Lung microvascular endothelial cell (primary cell): ENCODE measurements at regions not wholly inside any gene's neighbourhood (a gene's known extent, or its start where the extent isn't known, plus 50 kb on each side); places are given as distances from the start of the nearest gene placed in this dataset.
"Not testable (repeated sequence)": the region's sequence is repeated elsewhere in the genome, so short reads cannot be mapped to it uniquely, and the experiment has no call there.

Experiments used
- DNase-seq, 2 donors: peaks; one replicate each; pipeline versions ENCODE4 v3.0.0 to v3.0.0-alpha.2; 2010; ENCODE audit warnings: low read depth in 2 of 2

DNA sequence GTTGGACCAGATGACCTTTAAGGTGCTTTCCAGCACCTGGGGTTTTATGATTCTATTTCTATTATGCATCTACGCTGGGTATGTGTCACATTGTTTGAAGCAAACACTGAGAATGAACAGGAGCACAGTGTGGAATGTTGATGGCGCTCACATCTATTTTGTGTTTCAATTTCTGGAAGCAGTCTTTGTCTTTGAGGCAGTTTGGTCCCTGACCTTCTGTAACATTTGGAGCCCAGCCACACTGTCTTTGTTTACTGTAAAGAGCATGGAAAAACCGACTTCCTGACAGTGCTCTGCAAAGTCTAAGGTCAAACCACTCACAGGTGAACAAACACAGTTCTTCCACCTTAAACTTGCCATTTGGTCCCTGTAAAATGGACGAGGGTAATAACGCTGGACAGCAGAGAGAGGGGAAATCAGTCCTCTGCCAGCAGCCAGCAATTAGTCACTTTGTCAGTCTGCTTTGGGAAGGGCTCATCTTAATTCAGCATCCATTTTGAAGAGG lies 155.5 kb downstream of the PRL start:
- DNase-seq: peak; percentile 91 to 99

DNA sequence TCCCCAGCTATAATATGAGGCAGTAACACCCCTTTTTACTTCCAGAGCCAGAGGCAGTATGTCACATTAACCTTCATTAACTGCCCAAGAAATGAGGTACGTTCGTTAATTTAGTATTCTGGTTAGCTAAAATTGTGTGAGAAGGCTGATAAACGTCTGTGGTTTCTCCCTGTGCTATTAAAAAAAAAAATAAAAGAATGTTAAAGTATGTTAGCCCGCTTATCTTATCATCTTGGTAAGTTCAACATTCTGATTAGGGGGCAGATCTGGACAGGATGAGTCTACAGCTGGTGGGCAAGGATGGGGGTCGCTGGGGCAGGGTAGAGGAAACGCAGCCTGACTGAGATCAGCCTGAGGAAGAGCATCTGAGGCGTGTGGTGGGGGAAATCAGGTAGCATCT lies 154.0 kb downstream of the PRL start:
- DNase-seq: no peak

DNA sequence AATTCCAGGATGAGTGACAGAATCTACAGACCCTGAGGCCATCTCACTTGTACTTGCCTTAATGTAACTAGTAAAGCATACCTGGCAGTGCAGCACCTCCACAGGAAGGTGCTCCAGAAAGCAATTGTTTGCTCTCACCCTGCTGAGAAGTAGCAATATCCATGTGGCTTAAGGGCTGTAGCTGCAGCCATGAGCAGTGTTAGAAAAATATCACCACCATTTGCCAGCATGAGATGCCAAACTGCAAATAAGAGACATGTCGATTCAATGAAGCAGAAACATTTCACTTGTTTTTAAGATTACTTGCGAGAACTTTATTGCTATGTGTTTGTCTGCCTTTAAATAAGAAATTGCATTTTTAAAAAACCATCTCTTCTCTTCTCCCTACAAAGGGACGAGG lies 151.5 kb downstream of the PRL start:
- no peak for DNase-seq

DNA sequence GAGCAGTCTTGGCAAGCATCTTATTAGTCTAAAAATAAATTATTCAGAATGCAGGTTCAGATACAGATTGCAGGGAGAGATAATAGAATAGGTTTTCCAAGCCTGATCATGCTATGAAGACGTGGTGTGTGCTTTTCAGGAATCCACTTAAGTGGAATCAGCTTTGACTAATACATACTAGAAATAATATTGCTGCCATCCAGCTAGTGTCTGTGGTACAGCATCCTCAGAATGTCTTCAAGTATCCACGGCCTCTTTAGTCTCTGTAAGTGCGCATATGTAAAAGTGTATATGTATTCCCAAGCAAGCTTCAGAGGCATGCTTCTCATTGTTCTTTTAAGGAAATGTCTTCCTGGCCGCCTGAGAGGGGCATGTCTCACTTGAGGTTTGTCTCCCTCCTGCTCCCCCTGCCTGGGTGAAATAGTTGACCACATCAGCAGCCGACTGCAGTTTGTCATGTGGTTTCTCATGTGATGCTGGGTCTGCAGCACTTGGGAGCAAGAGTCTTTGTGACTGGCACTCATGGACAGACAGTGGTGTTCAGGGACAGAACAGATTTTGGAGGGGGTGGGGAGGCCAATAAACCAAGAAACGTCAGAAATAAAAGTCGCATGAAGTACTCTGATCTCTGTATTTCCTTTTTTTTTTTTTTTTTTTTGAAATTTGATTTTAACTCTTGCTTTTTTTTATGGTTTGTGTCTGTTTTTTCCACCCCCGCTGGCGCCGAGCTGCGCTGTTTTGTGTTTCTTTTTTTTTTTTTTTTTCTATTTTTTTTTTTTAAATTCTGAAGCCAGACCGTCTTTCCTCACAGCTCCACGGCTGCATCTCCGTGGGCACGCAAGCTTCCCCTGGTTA lies 150.8 kb downstream of the PRL start:
- DNase-seq: peak; percentile 39 to 43

DNA sequence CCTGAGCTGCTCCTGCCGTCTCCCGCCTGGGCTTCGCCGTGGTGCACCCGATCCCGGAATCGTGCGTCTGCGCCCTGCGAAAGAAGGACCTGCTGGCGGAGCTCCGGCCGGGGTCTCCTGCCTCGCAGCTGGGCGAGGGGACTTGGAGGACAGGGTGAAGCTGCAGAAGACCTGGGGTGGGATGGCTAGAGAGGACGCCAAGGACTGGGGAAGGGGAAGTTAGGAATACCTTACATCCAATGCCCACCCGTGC lies 150.2 kb downstream of the PRL start:
- peak in 1 of 2 donors; percentile 22 for DNase-seq

DNA sequence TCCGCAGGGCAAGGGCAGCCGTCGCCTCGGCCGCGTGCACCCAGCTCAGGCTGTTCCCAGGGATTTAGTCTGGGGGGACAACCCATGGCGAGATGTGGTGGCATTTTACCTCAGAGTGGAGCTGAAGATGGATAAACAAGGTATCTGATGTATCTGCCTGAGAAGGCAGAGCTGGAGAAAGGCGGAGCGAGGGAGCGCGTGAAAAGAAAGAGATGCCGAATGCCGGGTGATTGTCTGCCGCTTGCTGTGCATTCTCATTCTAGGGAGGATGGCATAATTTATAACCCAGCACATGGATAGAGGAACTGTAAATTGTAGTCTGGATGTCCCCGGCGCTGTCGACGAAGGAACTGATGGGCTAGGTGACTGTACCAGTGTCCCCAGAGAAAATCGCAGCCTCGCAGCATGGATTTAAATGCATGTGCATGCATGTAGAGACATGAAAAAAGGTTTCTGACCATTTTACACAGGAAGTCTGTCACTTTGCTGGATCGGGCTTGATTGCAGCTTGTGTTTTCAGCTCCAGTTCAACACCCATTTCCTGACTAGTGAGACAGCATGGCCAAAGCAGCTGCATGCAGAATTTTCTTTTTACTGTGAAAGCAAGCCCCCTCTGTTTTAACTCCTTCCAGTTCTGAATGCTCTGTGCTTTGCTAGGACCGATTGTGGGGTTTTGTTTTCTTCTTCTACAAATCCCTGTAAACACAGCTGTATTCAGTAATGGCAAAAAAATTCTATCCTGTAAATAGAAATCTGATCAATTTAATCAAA lies 149.7 kb downstream of the PRL start:
- DNase-seq: peak; percentile 67 to 80

DNA sequence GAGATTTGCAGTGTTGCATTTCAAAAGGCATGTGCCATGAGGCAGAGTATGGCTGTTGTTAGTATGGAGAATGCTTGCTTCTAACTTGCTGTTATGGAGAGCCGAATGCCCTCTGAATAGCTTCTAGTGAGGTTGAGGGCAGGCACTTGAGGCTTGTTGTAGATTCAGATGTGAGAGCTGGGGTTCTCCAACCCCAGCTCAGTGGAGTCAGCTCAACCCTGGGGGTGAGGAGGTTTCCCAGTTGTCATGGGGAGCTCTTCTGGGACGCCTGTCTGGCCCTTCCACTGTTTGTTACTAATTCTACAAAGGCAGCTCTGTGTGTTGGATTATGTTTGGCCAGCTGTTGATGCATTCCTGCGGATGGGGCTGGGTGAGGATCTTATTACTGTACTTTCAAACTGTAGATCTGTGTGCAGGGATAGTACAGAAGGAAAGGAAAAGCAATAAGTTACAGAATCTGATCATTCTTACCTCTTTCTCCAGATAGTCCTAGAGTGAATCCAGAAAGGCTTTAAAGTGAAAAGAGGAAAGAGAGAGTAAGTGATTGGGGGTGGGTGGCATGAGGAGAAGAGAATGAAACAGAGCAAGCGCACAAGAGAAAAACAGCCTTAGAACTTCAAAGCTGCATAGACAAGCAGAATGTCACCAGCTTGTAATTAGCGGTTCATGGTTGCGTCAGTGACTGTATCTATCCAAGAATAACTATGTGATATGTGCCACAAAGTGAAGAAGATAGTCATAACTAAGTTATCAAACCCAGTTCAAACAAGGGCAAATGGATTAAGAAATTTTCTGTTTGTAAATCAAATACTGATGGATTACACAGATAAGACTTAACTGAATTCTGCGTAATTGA lies 148.7 kb downstream of the PRL start:
- DNase-seq: peak; percentile 29 to 77

DNA sequence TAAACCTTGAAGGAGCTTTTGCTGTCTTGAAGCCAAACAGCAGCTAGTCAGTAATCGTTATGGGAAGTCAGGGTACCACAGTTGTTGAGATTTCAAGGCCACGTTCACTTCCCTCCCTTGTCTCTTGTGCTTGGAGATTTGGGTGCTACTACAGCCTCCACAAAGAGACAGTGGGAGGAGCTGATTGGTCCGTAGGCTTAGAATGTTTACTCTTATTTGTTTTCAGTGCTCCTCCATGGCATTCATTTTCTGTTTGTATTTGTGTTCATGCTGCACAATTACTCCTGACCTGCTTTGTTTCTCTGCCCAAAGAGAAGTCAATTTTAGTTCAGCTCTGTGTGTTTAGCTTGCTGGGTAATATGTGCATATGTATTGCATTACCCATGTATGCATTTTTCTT lies 147.7 kb downstream of the PRL start:
- DNase-seq: no peak

DNA sequence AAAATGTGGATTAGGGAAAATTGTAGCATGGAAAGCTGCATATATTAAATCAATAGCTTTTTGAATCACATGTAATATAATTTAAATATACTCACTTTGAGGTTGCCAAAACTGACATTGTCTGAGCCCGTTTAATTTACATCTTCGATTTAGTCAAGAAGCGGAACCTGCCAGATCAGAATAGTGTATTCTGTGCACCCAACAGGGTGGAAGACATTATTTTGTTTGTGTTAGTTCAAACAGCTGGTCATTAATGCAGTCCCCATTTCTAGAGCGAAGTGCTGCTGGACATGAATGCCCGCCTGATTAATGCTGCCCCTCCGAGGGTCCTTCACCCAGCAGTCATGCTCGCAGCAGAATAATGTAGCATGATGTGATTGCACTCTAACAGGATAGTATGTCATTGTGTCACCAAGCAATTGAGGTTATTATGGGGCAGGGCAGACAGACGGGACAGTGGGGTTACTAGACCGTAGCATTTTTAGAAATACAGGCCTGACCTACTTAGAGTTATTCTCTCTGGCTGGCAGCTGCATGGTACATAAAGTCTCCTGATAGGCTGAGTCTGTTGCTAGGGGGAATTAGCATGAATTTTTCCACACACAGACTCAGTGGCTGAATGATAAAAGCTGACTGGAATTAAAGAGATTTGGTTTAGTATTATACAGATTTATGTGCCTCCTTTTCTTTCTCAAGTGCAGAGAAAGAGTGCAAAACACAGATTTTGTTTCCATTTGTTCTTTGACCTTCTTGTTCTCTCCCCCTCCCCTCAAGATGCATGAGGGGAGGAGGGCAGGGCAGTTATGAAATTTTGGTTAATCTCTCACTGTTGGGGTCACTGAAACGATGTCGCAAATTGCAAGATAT lies 147.1 kb downstream of the PRL start:
- DNase-seq: peak in 1 of 2 donors; percentile 51

DNA sequence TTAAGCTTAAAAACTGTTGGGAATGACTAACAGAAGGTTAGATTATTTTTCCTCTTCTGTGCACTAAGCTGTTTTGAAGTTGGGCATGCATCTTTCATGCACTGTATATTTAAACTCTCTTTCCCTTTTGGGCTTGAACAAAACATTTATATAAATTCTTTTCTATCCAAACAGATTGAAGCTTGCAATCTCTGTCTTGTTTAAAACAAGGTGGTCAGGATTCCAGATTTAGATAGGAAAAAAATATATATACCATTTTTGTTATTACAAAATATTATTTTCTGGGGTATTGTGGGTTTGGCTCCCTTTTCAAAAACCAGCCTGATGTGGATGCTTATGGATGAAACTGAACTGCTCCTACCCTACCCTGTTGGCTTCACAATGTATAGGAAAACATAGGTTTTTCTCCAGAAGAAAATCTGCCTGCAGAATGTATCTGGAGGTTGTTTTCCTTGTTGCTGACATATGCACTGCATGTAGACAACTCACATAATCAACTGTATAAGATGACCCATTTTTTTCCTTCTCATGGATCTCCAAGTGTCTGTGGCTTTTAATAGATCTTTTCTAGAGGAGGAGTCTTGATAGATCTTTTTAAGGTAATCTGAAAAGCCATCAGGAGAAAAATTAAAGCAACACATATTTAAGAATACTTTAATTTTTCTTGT lies 146.3 kb downstream of the PRL start:
- DNase-seq: no peak

DNA sequence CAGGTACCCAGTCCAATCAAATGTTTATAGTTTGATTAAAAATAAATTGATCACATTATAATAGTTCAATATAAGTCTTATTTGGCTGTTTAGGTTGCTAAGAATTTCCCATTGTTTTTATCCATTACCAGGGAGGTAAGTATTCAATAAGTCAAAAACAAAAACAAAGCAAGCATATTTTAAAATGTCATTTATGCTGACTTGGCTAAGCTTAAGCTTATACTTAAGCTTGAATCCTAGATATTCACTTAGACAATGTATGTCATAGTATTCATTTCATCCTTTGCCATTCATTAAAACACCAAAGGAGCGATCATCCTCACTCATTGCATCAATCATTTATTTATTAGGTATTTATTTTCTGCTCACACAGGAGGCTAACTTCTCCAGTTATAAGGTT lies 144.9 kb downstream of the PRL start:
- DNase-seq: no peak

DNA sequence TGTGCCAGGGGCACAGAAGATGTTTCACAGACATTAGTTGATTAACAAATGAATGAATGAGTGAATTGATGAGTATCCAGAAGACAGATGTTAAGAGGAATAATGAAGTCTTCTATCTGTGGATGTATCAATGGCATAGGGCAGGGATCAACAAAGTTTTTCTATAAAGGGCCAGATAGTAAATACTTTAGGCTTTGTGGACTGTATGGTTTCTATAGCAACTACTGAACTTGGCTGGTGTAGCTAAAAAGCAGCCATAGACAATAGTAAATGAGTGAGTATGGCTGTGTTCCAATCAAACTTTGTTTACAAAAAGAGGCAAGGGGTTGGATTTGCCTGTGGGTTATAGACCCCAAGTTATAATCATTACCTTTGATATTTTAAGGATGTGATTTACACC lies 144.0 kb downstream of the PRL start:
- DNase-seq: peak in 1 of 2 donors; percentile 92

DNA sequence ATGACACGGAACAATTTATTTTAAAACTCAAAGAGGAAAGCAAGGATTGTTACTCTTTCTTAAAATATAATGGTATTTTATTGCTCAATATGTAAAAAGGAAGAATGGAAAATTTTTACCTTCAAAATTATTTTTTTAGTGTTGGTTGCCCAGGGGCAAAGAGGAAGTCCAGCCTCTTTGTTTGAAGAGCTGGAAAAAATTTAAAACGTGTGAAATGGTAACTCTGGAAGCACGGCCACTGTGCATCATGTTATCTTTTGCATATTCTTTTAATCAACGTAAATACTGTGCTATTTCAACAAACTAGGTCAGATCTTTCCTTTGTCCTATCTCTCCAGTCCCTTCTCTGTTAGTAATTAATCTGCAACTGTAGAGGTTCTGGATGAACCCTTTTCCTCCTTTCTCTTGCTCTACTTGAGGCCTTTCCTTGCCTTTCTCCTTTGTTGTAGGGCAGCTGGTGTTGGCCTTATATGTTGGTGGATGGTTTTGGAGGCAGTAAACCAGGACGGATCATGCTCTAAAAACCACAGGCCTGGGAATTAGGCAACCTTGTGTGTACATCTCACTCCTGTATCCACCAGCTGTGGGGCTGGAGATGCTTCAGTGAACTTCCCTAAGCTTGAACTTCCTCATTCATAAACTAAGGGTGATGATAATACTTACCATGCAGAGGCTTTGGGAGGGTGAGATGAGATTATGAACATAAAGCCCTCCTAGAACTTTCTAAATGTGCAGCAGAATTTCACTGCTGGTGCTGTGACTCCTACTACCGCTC lies 143.3 kb downstream of the PRL start:
- peak in 1 of 2 donors; percentile 77 for DNase-seq

DNA sequence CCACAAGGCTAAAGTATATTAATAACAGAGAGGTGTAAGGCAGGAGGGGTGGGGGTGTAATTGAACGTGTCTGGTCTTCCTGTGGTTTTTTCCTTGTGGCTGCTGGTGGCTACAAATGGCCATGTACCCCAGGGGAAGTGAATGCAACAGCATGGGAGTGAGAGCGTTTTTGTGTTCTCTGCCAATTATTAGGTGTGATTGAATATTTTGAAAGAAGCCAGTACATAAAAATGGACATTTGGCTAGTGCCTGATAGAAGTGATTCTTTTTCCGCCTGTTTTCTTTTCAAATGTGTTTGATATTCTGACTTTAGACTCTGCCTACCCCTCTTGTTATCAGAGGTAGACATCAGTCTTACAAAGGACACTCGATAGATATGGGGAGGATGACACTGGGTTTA lies 141.3 kb downstream of the PRL start:
- no peak for DNase-seq

DNA sequence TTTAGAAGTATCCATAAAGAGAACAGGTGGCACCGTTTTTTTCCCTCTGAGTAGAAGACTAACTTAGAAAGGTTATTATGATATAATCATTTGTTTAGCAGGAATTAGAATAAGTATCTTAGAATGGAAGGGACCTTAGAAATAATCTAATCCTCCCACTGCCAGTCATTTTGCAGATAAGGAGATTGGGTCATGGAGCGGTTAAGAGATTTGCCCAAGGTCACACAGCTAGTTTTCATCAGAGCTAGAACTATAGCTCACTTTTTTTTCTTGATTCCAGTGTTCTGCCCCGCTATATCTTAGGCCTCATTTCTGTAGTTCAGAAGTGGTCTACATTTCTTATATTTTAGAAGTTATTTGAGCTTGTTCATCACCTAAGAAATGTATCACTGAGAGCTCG lies 139.6 kb downstream of the PRL start:
- no peak for DNase-seq

DNA sequence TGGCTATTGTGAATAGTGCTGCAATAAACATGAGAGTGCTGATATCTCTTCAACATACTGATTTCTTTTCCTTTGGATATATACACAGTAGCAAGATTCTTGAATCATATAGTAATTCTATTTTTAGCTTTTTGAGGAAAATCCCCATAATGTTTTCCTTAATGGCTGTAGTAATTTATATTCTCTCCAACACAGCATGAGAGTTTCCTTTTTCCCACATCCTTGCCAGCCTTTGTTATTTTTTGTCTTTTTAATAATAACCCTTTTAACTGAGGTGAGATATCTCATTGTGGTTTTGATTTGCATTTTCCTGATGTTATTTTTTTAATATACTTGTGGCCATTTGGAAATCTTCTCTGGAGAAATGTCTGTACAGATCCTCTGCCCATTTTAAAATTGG lies 132.6 kb downstream of the PRL start:
- peak in 1 of 2 donors; percentile 81 for DNase-seq

DNA sequence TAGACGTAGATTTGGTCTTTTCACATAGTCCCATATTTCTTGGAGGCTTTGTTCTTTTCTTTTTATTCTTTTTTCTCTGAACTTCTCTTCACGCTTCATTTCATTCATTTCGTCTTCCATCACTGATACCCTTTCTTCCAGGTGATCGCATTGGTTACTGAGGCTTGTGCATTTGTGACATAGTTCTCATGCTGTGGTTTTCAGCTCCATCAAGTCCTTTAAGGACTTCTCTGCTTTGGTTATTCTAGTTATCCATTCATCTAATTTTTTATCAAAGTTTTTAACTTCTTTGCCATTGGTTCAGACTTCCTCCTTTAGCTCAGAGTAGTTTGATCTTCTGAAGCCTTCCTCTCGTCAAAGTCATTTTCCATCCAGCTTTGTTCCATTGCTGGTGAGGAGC lies 125.8 kb downstream of the PRL start:
- not testable (repeated sequence) for DNase-seq

DNA sequence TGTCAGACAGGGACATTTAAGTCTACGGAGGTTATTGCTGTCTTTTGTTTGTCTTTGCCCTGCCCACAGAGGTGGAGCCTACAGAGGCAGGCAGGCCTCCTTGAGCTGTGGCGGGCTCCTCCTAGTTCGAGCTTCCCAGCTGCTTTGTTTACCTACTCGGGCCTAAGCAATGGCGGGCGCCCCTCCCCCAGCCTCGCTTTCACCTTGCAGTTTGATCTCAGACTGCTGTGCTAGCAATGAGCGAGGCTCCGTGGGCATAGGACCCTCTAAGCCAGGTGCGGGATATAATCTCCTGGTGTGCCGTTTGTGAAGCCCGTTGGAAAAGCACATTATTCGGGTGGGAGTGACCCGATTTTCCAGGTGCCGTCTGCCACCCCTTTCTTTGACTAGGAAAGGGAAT lies 125.0 kb downstream of the PRL start:
- not testable (repeated sequence) for DNase-seq

DNA sequence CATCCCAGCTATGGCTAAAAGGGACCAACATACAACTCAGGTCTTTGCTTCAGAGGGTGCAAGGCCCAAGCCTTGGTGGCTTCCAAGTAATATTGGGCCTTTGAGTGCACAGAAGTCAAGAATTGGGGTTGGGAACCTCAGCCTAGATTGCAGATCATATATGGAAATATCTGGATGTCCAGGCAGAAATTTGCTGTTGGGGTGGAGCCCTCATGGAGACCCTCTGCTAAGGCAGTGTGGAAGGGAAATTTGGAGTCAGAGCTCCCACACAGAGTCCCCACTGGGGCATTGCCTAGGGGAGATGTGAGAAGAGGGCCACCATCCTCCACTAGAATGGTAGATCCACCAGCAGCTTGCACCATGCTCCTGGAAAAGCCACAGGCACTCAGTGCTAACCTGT lies 123.5 kb downstream of the PRL start:
- DNase-seq: no peak

DNA sequence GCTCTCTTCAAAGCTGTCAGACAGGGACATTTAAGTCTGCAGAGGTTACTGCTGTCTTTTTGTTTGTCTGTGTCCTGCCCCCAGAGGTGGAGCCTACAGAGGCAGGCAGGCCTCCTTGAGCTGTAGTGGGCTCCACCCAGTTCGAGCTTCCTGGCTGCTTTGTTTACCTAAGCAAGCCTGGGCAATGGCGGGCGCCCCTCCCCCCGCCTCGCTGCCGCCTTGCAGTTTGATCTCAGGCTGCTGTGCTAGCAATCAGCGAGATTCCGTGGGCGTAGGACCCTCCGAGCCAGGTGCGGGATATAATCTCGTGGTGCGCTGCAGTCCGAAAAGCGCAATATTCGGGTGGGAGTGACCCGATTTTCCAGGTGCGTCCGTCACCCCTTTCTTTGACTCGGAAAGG lies 116.6 kb downstream of the PRL start:
- DNase-seq: not testable (repeated sequence)
